8988T (cell line): ENCODE measurements at regions not wholly inside any gene's neighbourhood (a gene's known extent, or its start where the extent isn't known, plus 50 kb on each side); places are given as distances from the start of the nearest gene placed in this dataset.

Experiments used
- DNase-seq: peaks from one replicate; pipeline ENCODE4 v3.0.0; 2011

GRCh38 chr11:15779518-15779917, 576.8 kb downstream of the SOX6 start:
- no peak for DNase-seq

GRCh38 chr11:15780382-15780781, 576.0 kb downstream of the SOX6 start:
- DNase-seq: no peak

- DNase-seq: no peak
Observed at GRCh38 chr11:15780837-15781236, 575.5 kb downstream of the SOX6 start.

GRCh38 chr11:15783619-15784018, 572.7 kb downstream of the SOX6 start:
- no peak for DNase-seq

- no peak for DNase-seq
Observed at GRCh38 chr11:15793043-15793996, 563.0 kb downstream of the SOX6 start.

GRCh38 chr11:15794361-15795150, 561.8 kb downstream of the SOX6 start:
- no peak for DNase-seq

- no peak for DNase-seq
Observed at GRCh38 chr11:15795378-15795777, 561.0 kb downstream of the SOX6 start.

- no peak for DNase-seq
Observed at GRCh38 chr11:15800111-15800800, 556.1 kb downstream of the SOX6 start.

GRCh38 chr11:15801126-15801525, 555.2 kb downstream of the SOX6 start:
- no peak for DNase-seq

- DNase-seq: no peak
Observed at GRCh38 chr11:15801616-15802015, 554.7 kb downstream of the SOX6 start.

GRCh38 chr11:15805726-15806125, 550.6 kb downstream of the SOX6 start:
- DNase-seq: no peak

- no peak for DNase-seq
Observed at GRCh38 chr11:15806217-15806616, 550.1 kb downstream of the SOX6 start.

GRCh38 chr11:15807827-15808226, 548.5 kb downstream of the SOX6 start:
- DNase-seq: no peak

- no peak for DNase-seq
Observed at GRCh38 chr11:15810082-15810481, 546.3 kb downstream of the SOX6 start.

- no peak for DNase-seq
Observed at GRCh38 chr11:15810525-15810924, 545.8 kb downstream of the SOX6 start.

- DNase-seq: no peak
Observed at GRCh38 chr11:15815246-15816195, 540.8 kb downstream of the SOX6 start.

- no peak for DNase-seq
Observed at GRCh38 chr11:15816260-15816871, 540.0 kb downstream of the SOX6 start.

GRCh38 chr11:15817001-15817400, 539.3 kb downstream of the SOX6 start:
- no peak for DNase-seq

- DNase-seq: no peak
Observed at GRCh38 chr11:15818132-15818842, 538.1 kb downstream of the SOX6 start.

GRCh38 chr11:15819679-15820286, 536.6 kb downstream of the SOX6 start:
- peak; percentile 13 for DNase-seq

- no peak for DNase-seq
Observed at GRCh38 chr11:15821451-15821850, 534.9 kb downstream of the SOX6 start.
